ENCODE measurements at regions not wholly inside any gene's neighbourhood (a gene's known extent, or its start where the extent isn't known, plus 50 kb on each side); places are given as distances from the start of the nearest gene placed in this dataset.

DNA sequence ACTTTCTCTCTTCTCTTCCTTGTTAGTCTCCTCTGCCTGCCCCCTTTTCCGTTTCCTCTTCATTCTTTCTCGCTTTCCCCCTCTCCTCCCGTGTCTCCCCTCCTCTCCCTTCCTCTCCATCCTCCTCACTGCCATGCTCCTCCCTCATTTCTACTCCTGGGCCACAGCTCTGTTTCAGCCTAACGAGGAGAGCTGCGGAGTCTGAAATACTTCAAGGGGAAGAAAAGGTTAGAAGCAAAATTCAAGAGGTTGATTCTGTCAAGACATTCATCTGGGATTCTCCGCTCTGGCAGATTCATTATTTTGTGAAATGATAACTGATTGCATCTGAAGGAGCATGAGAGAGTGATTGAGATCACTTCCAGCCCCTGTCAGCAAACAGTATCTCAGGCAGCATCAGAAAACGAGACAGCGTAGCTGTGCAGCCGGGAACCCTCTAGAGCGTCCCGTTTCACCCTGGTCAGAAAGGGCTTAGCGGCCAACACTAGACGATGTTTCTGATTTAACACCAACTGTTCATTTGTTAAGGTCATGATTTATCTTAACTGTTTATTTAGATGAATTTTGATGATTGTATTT is 279.3 kb upstream of the B3GAT1 start:
- intact Hi-C loops (cut with micrococcal nuclease), result no loop called here
- Mint-ChIP-seq H3K27me3 (peaks cover 2% of the 10 kb centered on the region), H3K36me3 (ENCODE audit: low read depth) (no peaks in the 10 kb centered on the region), H3K9me3 (no peaks in the 10 kb centered on the region), H3K4me3 (no peak overlapping the region), H3K4me1 (no peaks in the 10 kb centered on the region), H3K27ac (no peak overlapping the region)
- ATAC-seq (ENCODE audit: low read depth) (no peak), DNase-seq (no peak)
- no peak for TF ChIP-seq CTCF (IDR thresholded peaks at IDR 0.05)
- ChIA-PET POLR2A (no interaction called here), CTCF (no interaction called here)

DNA sequence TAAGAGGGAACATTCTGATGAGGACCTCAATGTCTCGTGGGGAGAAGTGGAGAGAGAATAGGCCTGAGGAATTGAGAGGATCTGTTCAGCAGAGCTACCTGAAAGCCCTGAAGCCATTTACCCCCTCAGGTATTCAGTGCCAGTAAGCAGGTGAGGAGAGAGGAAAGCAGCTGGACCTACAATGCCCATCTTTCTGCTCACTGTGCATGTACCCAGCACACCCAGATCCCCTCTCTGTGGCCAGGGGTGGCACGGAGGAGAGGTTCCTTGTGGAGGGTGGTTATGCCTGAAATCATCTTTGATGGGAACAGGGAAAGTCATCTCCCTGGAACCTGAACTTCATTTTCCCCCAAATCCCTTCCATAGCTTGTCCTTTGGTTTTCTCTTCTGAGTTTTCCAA is 277.8 kb upstream of the B3GAT1 start:
- no peak for DNase-seq
- CTCF ChIA-PET, result no interaction called here

DNA sequence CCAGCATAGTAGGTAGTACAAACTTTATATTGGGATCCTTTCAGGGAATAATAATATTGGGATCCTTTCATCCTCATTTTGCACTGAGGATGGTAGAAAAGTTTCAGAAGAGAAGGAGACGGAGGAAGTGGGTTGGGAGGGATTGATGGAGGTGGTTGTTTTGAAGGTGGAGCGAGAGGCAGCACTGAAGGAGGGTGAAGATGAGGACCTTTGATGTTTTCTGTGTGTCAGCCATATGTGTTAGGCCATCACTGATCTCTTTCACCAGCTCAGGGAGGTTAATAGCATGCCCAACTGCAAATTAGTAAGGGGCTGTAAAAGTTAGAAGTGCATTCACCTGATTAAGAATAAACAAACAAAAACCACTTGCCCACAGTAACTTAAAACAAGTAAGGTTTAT is 275.5 kb upstream of the B3GAT1 start:
- Mint-ChIP-seq H3K4me3 (no peak overlapping the region), H3K4me1 (no peaks in the 10 kb centered on the region), H3K9me3 (no peaks in the 10 kb centered on the region), H3K36me3 (ENCODE audit: low read depth) (no peaks in the 10 kb centered on the region), H3K27me3 (peaks cover 2% of the 10 kb centered on the region), H3K27ac (no peak overlapping the region)
- no peak for TF ChIP-seq CTCF (IDR thresholded peaks at IDR 0.05)
- ChIA-PET CTCF (no interaction called here), POLR2A (no interaction called here)
- ATAC-seq (ENCODE audit: low read depth) (no peak), DNase-seq (no peak)
- intact Hi-C loops (cut with micrococcal nuclease), result no loop called here

More for the DNA sequence above, 277.8 kb upstream of the B3GAT1 start:
- POLR2A ChIA-PET, result no interaction called here
- no peaks in the 10 kb centered on the region for H3K4me1 Mint-ChIP-seq
- no peak overlapping the region for H3K4me3 Mint-ChIP-seq
- TF ChIP-seq CTCF (IDR thresholded peaks at IDR 0.05), result no peak
- peaks cover 2% of the 10 kb centered on the region for H3K27me3 Mint-ChIP-seq
- intact Hi-C loops (cut with micrococcal nuclease), result no loop called here
- no peak overlapping the region for H3K27ac Mint-ChIP-seq
- no peaks in the 10 kb centered on the region for H3K36me3 Mint-ChIP-seq (ENCODE audit: low read depth)
- ATAC-seq (ENCODE audit: low read depth), result no peak
- H3K9me3 Mint-ChIP-seq, result no peaks in the 10 kb centered on the region

- Mint-ChIP-seq H3K4me3 (no peak overlapping the region), H3K4me1 (no peaks in the 10 kb centered on the region), H3K9me3 (no peaks in the 10 kb centered on the region), H3K27ac (no peak overlapping the region), H3K27me3 (peaks cover 5% of the 10 kb centered on the region), H3K36me3 (ENCODE audit: low read depth) (no peaks in the 10 kb centered on the region)
- POLR2A ChIA-PET, result no interaction called here
- no peak for ATAC-seq (ENCODE audit: low read depth)
- CTCF ChIA-PET, result no interaction called here
- intact Hi-C loops (cut with micrococcal nuclease), result no loop called here
- TF ChIP-seq CTCF (IDR thresholded peaks at IDR 0.05), result no peak
- DNase-seq, result no peak
Measured at GRCh38 chr11:134686460-134687061, 274.5 kb upstream of the B3GAT1 start.

DNA sequence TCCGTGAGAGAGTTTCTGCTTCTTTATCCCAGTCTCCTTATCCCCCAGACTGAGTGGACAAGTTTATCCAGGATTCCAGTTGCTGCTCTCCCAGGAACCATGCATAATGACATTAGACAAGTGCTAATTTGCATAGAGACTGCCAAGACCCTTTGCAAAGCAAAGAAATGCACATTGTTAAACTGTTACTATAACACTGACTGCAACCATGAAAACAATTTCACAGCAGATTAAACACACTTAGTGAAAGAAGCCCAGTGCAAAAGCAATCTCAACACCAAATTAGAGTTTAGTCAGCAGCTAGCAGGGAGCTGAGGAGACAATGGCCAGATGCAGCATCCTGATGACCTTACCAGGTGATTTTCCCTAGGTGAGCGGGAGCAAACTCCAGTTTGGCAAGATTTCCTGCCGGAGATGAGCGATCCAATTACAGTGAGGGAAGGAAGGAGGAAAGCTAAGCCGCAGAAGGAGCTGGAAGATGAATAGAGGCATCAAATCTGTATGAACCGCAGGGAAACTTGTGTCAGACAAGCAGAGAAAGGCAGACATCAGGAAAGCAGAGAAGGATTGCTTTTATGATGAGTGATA is 273.8 kb upstream of the B3GAT1 start:
- CTCF ChIA-PET, result no interaction called here
- ATAC-seq (ENCODE audit: low read depth) (no peak), DNase-seq (no peak)
- Mint-ChIP-seq H3K4me1 (no peaks in the 10 kb centered on the region), H3K9me3 (no peaks in the 10 kb centered on the region), H3K27ac (no peak overlapping the region), H3K36me3 (ENCODE audit: low read depth) (no peaks in the 10 kb centered on the region), H3K4me3 (no peak overlapping the region), H3K27me3 (peaks cover 3% of the 10 kb centered on the region)
- no peak for TF ChIP-seq CTCF (IDR thresholded peaks at IDR 0.05)
- POLR2A ChIA-PET, result no interaction called here
- intact Hi-C loops (cut with micrococcal nuclease), result no loop called here
